ENCODE measurements at regions not wholly inside any gene's neighbourhood (a gene's known extent, or its start where the extent isn't known, plus 50 kb on each side); places are given as distances from the start of the nearest gene placed in this dataset.
A peak's percentile ranks its signal among the peaks of the same experiment; 100 is the strongest.

GRCh38 chrX:39580043-39580442 is 517.7 kb downstream of the BCOR start:
- no peak for DNase-seq

GRCh38 chrX:39581411-39581810 is 516.3 kb downstream of the BCOR start:
- DNase-seq = no peak

- DNase-seq = no peak
These were observed 515.7 kb downstream of the BCOR start for GRCh38 chrX:39582091-39582490.

- no peak for DNase-seq
These were observed 514.8 kb downstream of the BCOR start for GRCh38 chrX:39582976-39583375.

- no peak for DNase-seq
These were observed 511.9 kb downstream of the BCOR start for GRCh38 chrX:39585808-39586207.

GRCh38 chrX:39586359-39586758 is 511.4 kb downstream of the BCOR start:
- no peak for DNase-seq

GRCh38 chrX:39591099-39591498 is 506.7 kb downstream of the BCOR start:
- no peak for DNase-seq

GRCh38 chrX:39592776-39593175 is 505.0 kb downstream of the BCOR start:
- no peak for DNase-seq

GRCh38 chrX:39595977-39596376 is 501.8 kb downstream of the BCOR start:
- DNase-seq = no peak

- DNase-seq = no peak
These were observed 501.3 kb downstream of the BCOR start for GRCh38 chrX:39596437-39596836.

GRCh38 chrX:39599339-39599738 is 498.4 kb downstream of the BCOR start:
- DNase-seq = no peak

- peak; percentile 12 for DNase-seq
These were observed 497.5 kb downstream of the BCOR start for GRCh38 chrX:39600222-39600621.

GRCh38 chrX:39601231-39602177 is 496.3 kb downstream of the BCOR start:
- peak; percentile 94 for DNase-seq

GRCh38 chrX:39602195-39602594 is 495.6 kb downstream of the BCOR start:
- peak; percentile 59 for DNase-seq

- no peak for DNase-seq
These were observed 494.5 kb downstream of the BCOR start for GRCh38 chrX:39603230-39603629.

- no peak for DNase-seq
These were observed 492.6 kb downstream of the BCOR start for GRCh38 chrX:39605183-39605582.

GRCh38 chrX:39605866-39606265 is 491.9 kb downstream of the BCOR start:
- no peak for DNase-seq

- no peak for DNase-seq
These were observed 487.8 kb downstream of the BCOR start for GRCh38 chrX:39609941-39610340.

- no peak for DNase-seq
These were observed 486.3 kb downstream of the BCOR start for GRCh38 chrX:39611468-39611867.

GRCh38 chrX:39613482-39613995 is 484.2 kb downstream of the BCOR start:
- peak; percentile 41 for DNase-seq

GRCh38 chrX:39613997-39614679 is 483.6 kb downstream of the BCOR start:
- DNase-seq = peak; percentile 62

GRCh38 chrX:39614680-39614998 is 483.1 kb downstream of the BCOR start:
- no peak for DNase-seq

GRCh38 chrX:39616098-39616729 is 481.5 kb downstream of the BCOR start:
- no peak for DNase-seq

- DNase-seq = peak; percentile 26
These were observed 481.0 kb downstream of the BCOR start for GRCh38 chrX:39616731-39617130.

Data from NCI-H524 treated with DMSO at 0.1 percent for 48 hours (cell line).